IMR-90 (cell line): ENCODE measurements at regions not wholly inside any gene's neighbourhood (a gene's known extent, or its start where the extent isn't known, plus 50 kb on each side); places are given as distances from the start of the nearest gene placed in this dataset.

ENCODE experiments used
- ATAC-seq: fragments of 200-7000 bp; cut with Tn5 transposase; 2 replicates; pipeline ENCODE4 v1.9.1; 2020; ENCODE audit warnings: low read depth, mild to moderate bottlenecking, moderate library complexity
- BruUV-seq: library from RNA; stranded (reverse); fragments of 400-500 nt; replicated peaks from 2 replicates; lab custom pipeline; 2021; lab: Mats Ljungman, UMichigan
- CTCF ChIA-PET: fragments of 300-600 bp; formaldehyde crosslinking; extraction: SDS; loops from one replicate; lab custom pipeline; 2021; ENCODE audit warnings: antibody characterized with exemption; lab: Yijun Ruan, JAX
- POLR2A ChIA-PET: fragments of 300-600 bp; sonication (Branson Sonifier 250); formaldehyde crosslinking; loops from one replicate; lab custom pipeline; 2022; ENCODE audit warnings: antibody characterized with exemption; ENCODE audit not compliant: unreplicated experiment; lab: Charles Lee
- DNase-seq: peaks from one replicate; pipeline ENCODE4 v3.0.0; 2013
- H2AFZ ChIP-seq: replicated peaks from 2 replicates; pipeline ENCODE3; 2013; ENCODE audit warnings: low read length, mild to moderate bottlenecking; ENCODE audit not compliant: poor library complexity
- H2AK5ac ChIP-seq: 2 replicates; pipeline ENCODE4 v1.6.1; 2013; ENCODE audit warnings: low read depth, low read length, inconsistent platforms
- H2AK9ac ChIP-seq: replicated peaks from 2 replicates; pipeline ENCODE3; 2013; ENCODE audit warnings: mild to moderate bottlenecking, low read depth, low read length, moderate library complexity; ENCODE audit not compliant: poor library complexity
- H2BK120ac ChIP-seq: 2 replicates; pipeline ENCODE4 v1.6.1; 2013; ENCODE audit warnings: low read depth, low read length, inconsistent platforms
- H2BK15ac ChIP-seq: 3 replicates; pipeline ENCODE4 v1.6.1; 2013; ENCODE audit warnings: low read depth, low read length, inconsistent platforms
- H2BK20ac ChIP-seq: 2 replicates; pipeline ENCODE4 v1.6.1; 2013; ENCODE audit warnings: low read depth, mild to moderate bottlenecking, inconsistent platforms, low read length, moderate library complexity
- H2BK5ac ChIP-seq: 2 replicates; pipeline ENCODE4 v1.6.1; 2013; ENCODE audit warnings: mild to moderate bottlenecking, low read depth, low read length, inconsistent platforms; ENCODE audit not compliant: poor library complexity, severe bottlenecking
- H3K14ac ChIP-seq: replicated peaks from 2 replicates; pipeline ENCODE4 v1.6.1; 2013; ENCODE audit warnings: low read depth, low read length, inconsistent platforms
- H3K18ac ChIP-seq: 2 replicates; pipeline ENCODE4 v1.6.1; 2013; ENCODE audit warnings: low read depth, low read length, control low read depth
- H3K23ac ChIP-seq: 2 replicates; pipeline ENCODE4 v1.6.1; 2013; ENCODE audit warnings: low read depth, low read length, inconsistent platforms
- H3K27ac ChIP-seq: 2 replicates; pipeline ENCODE4 v1.5.1; 2013; ENCODE audit warnings: mild to moderate bottlenecking, control low read depth, low read length; ENCODE audit not compliant: insufficient read depth
- H3K27me3 ChIP-seq: 2 replicates; pipeline ENCODE4 v1.6.1; 2013; ENCODE audit warnings: low read length; ENCODE audit not compliant: control insufficient read depth, insufficient read depth
- H3K36me3 ChIP-seq: 2 replicates; pipeline ENCODE4 v1.6.1; 2013; ENCODE audit warnings: low read length, mixed read lengths; ENCODE audit not compliant: control insufficient read depth, insufficient read depth
- H3K4ac ChIP-seq: 2 replicates; pipeline ENCODE4 v1.6.1; 2013; ENCODE audit warnings: low read depth, low read length, inconsistent platforms
- H3K4me1 ChIP-seq: 2 replicates; pipeline ENCODE4 v1.6.1; 2013; ENCODE audit warnings: low read length, mixed read lengths; ENCODE audit not compliant: control insufficient read depth, insufficient read depth
- H3K4me2 ChIP-seq: 2 replicates; pipeline ENCODE4 v1.6.1; 2013; ENCODE audit warnings: low read depth, mild to moderate bottlenecking, control low read depth, low read length, moderate library complexity
- H3K4me3 ChIP-seq: 2 replicates; pipeline ENCODE4 v1.5.1; 2013; ENCODE audit warnings: low read depth, mild to moderate bottlenecking, control low read depth, low read length, moderate library complexity; ENCODE audit not compliant: insufficient read depth
- H3K56ac ChIP-seq: 2 replicates; pipeline ENCODE4 v1.6.1; 2013; ENCODE audit warnings: low read length, inconsistent platforms; ENCODE audit not compliant: insufficient read depth; ENCODE audit errors: extremely low read depth
- H3K79me1 ChIP-seq, 2 experiments: 2 replicates each; pipeline ENCODE4 v1.6.1; 2013; ENCODE audit warnings: low read length in 2 of 2, inconsistent platforms in 1 of 2, low read depth in 1 of 2
- H3K9ac ChIP-seq: 2 replicates; pipeline ENCODE4 v1.6.1; 2013; ENCODE audit warnings: low read depth, low read length, control low read depth
- H3K9me1 ChIP-seq: 2 replicates; pipeline ENCODE4 v1.6.1; 2013; ENCODE audit warnings: low read length, inconsistent platforms; ENCODE audit not compliant: insufficient read depth
- H3K9me3 ChIP-seq: 2 replicates; pipeline ENCODE4 v1.6.1; 2013; ENCODE audit warnings: low read length; ENCODE audit not compliant: control insufficient read depth, insufficient read depth
- H4K20me1 ChIP-seq: 2 replicates; pipeline ENCODE4 v1.6.1; 2013; ENCODE audit warnings: low read length, inconsistent platforms; ENCODE audit not compliant: insufficient read depth
- H4K5ac ChIP-seq: 2 replicates; pipeline ENCODE4 v1.6.1; 2013; ENCODE audit warnings: mild to moderate bottlenecking, low read depth, low read length, control low read depth
- H4K8ac ChIP-seq, 2 experiments: 2 replicates each; pipeline ENCODE4 v1.6.1; 2013; ENCODE audit warnings: low read depth in 2 of 2, low read length in 2 of 2, control low read depth in 1 of 2, inconsistent platforms in 1 of 2
- H4K91ac ChIP-seq: 2 replicates; pipeline ENCODE4 v1.6.1; 2013; ENCODE audit warnings: low read depth, low read length, inconsistent platforms; ENCODE audit not compliant: insufficient read depth
- RFX5 ChIP-seq: IDR thresholded peaks from 2 replicates; pipeline ENCODE4 v1.8.0; 2012; ENCODE audit warnings: low read depth, mild to moderate bottlenecking, low read length, moderate library complexity
- WGBS, 2 experiments: methylation state at CpG; one replicate each; pipeline versions ENCODE4 v1.1.5 to v1.1.7; 2013; ENCODE audit warnings: missing lambda C conversion rate in 2 of 2; ENCODE audit not compliant: insufficient read length in 1 of 2; ENCODE audit errors: extremely low coverage in 2 of 2; 5-methylcytosine and 5-hydroxymethylcytosine counted together
- dilution Hi-C: fragments of 300-500 bp; cut with HindIII; formaldehyde crosslinking; loops from one replicate; pipeline ENCODE4 v1.14.3; 2018; ENCODE audit warnings: low sequenced_read_pairs; ENCODE audit not compliant: unreplicated experiment
- in situ Hi-C: fragments of 300-500 bp; cut with MboI; formaldehyde crosslinking; loops from 3 replicates; pipeline ENCODE4 v1.14.3; 2019; ENCODE audit warnings: low sequenced_read_pairs, inconsistent platforms, mixed read lengths
- intact Hi-C: fragments of 100-400 bp; cut with micrococcal nuclease; formaldehyde crosslinking; loops from 2 replicates; pipeline ENCODE4 v1.10.0; 2022
- TF ChIP-seq, protein P1 (sequence below): fragments of 150-350 bp; IDR thresholded peaks from 2 replicates; pipeline ENCODE4 v1.6.1; 2017; ENCODE audit warnings: mild to moderate bottlenecking, antibody characterized with exemption, low read length, low read depth

DNA sequence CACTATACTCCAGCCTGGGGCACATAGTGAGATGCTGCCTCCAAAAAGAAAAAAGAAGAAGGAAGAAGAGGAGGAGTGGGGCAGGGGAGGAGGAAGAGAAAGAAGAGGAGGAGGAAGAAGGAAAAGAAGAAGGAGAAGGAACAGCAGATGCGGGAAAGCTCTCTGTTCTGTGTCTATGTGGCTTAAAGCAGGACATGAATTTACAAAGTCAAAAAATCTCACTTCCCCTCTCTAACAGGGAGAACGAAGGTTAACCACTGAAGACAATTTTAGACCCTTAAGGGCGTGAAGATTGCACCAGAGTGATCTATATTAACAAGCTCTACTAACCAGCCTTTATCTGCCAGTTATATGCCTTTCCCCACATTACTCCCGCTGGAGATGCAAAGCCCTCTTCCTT is 258.9 kb downstream of the METTL4 start:
- Histone ChIP-seq H3K4me1 (no peaks in the 10 kb centered on the region), H2BK5ac (no peak overlapping the region), H3K4me3 (no peak overlapping the region), H2BK20ac (no peak overlapping the region), H3K9ac (no peak overlapping the region), H3K27me3 (peaks cover 9% of the 10 kb centered on the region), H2AFZ (no peak overlapping the region), H3K36me3 (no peaks in the 10 kb centered on the region), H3K9me1 (no peaks in the 10 kb centered on the region), H4K5ac (no peak overlapping the region), H3K23ac (no peak overlapping the region), H3K14ac (no peak overlapping the region), H3K4ac (no peak overlapping the region), H4K20me1 (no peaks in the 10 kb centered on the region), H2AK5ac (no peak overlapping the region), H4K91ac (no peak overlapping the region), H2BK120ac (no peak overlapping the region), H3K27ac (no peak overlapping the region), H2AK9ac (no peak overlapping the region), H4K8ac (no peak overlapping the region), H3K4me2 (no peak overlapping the region), H3K9me3 (no peaks in the 10 kb centered on the region), H2BK15ac (no peak overlapping the region), H3K56ac (no peak overlapping the region), H3K79me1 (no peaks in the 10 kb centered on the region), H3K18ac (no peak overlapping the region)
- DNase-seq (no peak), ATAC-seq (no peak)
- no CpG with 5 or more reads among the region's 4 CpGs for WGBS, 2 experiments
- intact Hi-C loops (no loop called here), dilution Hi-C loops (no loop called here), in situ Hi-C loops (no loop called here)
- CTCF ChIA-PET, result no interaction called here
- POLR2A ChIA-PET, result no interaction called here
- BruUV-seq, result no TSS peak
- TF ChIP-seq, protein P1, sequence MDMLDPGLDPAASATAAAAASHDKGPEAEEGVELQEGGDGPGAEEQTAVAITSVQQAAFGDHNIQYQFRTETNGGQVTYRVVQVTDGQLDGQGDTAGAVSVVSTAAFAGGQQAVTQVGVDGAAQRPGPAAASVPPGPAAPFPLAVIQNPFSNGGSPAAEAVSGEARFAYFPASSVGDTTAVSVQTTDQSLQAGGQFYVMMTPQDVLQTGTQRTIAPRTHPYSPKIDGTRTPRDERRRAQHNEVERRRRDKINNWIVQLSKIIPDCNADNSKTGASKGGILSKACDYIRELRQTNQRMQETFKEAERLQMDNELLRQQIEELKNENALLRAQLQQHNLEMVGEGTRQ, result no peak
- no peak for TF ChIP-seq RFX5
